ENCODE measurements at regions not wholly inside any gene's neighbourhood (a gene's known extent, or its start where the extent isn't known, plus 50 kb on each side); places are given as distances from the start of the nearest gene placed in this dataset.
A peak's percentile ranks its signal among the peaks of the same experiment; 100 is the strongest.

DNA sequence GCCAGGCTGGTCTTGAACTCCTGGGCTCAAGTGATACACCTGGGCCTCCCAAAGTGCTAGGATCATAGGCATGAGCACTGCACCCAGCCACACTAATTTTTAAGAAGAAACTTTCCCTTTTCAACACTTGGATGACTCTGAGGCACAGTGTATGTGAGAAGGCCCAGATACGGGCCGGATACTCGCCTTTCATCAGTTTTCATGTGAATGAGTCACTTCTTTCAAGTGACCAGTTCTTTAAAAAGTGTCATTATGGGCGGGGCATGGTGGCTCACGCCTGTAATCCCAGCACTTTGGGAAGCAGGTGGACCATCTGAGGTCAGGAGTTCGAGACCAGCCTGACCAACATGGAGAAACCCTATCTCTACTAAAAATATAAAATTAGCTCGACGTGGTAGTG is 120.8 kb downstream of the CTTN start:
- H3K4me1 ChIP-seq (ENCODE audit: insufficient read depth, poor library complexity, severe bottlenecking): no peaks in the 10 kb centered on the region
- DNase-seq (ENCODE audit: low spot score) (no peak), ATAC-seq (ENCODE audit: low read depth) (no peak)
- no peaks in the 10 kb centered on the region for H3K9me3 ChIP-seq (ENCODE audit: severe bottlenecking)
- H3K4me3 ChIP-seq (ENCODE audit: severe bottlenecking): no peak overlapping the region
- TF ChIP-seq, protein P1, sequence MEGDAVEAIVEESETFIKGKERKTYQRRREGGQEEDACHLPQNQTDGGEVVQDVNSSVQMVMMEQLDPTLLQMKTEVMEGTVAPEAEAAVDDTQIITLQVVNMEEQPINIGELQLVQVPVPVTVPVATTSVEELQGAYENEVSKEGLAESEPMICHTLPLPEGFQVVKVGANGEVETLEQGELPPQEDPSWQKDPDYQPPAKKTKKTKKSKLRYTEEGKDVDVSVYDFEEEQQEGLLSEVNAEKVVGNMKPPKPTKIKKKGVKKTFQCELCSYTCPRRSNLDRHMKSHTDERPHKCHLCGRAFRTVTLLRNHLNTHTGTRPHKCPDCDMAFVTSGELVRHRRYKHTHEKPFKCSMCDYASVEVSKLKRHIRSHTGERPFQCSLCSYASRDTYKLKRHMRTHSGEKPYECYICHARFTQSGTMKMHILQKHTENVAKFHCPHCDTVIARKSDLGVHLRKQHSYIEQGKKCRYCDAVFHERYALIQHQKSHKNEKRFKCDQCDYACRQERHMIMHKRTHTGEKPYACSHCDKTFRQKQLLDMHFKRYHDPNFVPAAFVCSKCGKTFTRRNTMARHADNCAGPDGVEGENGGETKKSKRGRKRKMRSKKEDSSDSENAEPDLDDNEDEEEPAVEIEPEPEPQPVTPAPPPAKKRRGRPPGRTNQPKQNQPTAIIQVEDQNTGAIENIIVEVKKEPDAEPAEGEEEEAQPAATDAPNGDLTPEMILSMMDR (IDR thresholded peaks at IDR 0.05; ENCODE audit: poor library complexity, severe bottlenecking): no peak
- peaks cover 2% of the 10 kb centered on the region for H3K27me3 ChIP-seq (ENCODE audit: insufficient read depth, poor library complexity, severe bottlenecking)
- H3K27ac ChIP-seq (ENCODE audit: poor library complexity, severe bottlenecking): no peak overlapping the region
- no peaks in the 10 kb centered on the region for H3K36me3 ChIP-seq (ENCODE audit: low read depth)

DNA sequence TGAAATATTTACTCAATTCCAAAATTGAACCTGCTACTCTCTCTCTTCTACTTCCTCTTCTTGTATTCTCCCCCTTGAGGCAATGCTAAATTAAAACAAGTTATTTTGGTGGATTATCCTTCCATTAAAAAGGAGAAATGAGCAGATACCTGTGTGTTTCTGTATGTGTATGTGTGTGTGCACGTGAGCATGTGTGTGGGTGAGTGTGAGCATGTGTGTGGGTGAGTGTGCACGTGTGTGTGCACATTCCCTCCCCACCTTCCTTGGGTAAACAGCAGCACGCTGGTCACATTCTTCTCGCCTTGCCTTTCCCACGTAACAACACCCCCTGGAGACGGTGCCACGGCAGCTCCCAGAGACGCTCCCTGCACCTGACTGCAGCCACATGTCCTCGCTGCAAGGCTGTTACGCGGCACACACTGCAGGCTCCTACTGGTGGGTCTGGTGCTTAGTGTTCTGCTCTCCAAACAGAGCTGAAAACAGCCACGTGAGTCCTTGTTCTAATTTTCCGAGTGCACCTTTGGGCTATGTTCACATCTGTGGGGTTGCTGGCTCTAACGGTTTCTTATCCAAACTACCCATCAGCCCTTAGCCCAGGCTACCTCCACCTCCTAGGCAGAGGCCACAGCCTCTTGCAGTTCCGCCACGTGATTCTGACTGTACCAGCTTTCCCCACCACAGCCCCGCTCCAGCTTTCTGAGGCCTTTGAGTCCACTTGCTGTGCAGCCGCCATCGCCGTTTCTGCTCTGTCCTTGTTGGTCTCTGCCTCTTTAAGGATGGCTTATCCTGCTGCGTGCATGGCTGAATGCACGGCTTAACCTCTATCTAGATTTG is 123.4 kb downstream of the CTTN start:
- no peak for ATAC-seq (ENCODE audit: low read depth)
- Histone ChIP-seq H3K27ac (ENCODE audit: poor library complexity, severe bottlenecking) (no peak overlapping the region), H3K36me3 (ENCODE audit: low read depth) (no peaks in the 10 kb centered on the region), H3K9me3 (ENCODE audit: severe bottlenecking) (no peaks in the 10 kb centered on the region), H3K4me3 (ENCODE audit: severe bottlenecking) (no peak overlapping the region), H3K27me3 (ENCODE audit: insufficient read depth, poor library complexity, severe bottlenecking) (no peaks in the 10 kb centered on the region), H3K4me1 (ENCODE audit: insufficient read depth, poor library complexity, severe bottlenecking) (no peaks in the 10 kb centered on the region)
- peak; percentile 57 for DNase-seq (ENCODE audit: low spot score)
- TF ChIP-seq, protein P1 (IDR thresholded peaks at IDR 0.05; ENCODE audit: poor library complexity, severe bottlenecking): no peak

DNA sequence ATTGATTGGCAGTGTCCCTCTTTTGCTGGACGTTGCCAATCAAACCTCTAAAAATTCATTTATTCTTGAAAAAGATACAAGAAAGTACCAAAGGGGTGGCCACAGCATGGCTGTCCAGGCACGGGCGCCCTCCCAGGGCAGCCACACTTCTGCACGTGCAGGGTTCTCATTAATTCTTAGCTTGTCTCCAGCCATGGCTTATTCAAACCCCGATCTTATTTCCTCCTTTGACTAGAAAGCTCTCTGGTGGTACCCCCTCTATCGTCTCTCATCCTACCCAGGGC is 123.9 kb downstream of the CTTN start:
- no peaks in the 10 kb centered on the region for H3K9me3 ChIP-seq (ENCODE audit: severe bottlenecking)
- no peak for DNase-seq (ENCODE audit: low spot score)
- no peak overlapping the region for H3K27ac ChIP-seq (ENCODE audit: poor library complexity, severe bottlenecking)
- no peak for ATAC-seq (ENCODE audit: low read depth)
- no peaks in the 10 kb centered on the region for H3K36me3 ChIP-seq (ENCODE audit: low read depth)
- TF ChIP-seq, protein P1 (IDR thresholded peaks at IDR 0.05; ENCODE audit: poor library complexity, severe bottlenecking): no peak
- H3K4me1 ChIP-seq (ENCODE audit: insufficient read depth, poor library complexity, severe bottlenecking): no peaks in the 10 kb centered on the region
- no peak overlapping the region for H3K4me3 ChIP-seq (ENCODE audit: severe bottlenecking)
- no peaks in the 10 kb centered on the region for H3K27me3 ChIP-seq (ENCODE audit: insufficient read depth, poor library complexity, severe bottlenecking)

DNA sequence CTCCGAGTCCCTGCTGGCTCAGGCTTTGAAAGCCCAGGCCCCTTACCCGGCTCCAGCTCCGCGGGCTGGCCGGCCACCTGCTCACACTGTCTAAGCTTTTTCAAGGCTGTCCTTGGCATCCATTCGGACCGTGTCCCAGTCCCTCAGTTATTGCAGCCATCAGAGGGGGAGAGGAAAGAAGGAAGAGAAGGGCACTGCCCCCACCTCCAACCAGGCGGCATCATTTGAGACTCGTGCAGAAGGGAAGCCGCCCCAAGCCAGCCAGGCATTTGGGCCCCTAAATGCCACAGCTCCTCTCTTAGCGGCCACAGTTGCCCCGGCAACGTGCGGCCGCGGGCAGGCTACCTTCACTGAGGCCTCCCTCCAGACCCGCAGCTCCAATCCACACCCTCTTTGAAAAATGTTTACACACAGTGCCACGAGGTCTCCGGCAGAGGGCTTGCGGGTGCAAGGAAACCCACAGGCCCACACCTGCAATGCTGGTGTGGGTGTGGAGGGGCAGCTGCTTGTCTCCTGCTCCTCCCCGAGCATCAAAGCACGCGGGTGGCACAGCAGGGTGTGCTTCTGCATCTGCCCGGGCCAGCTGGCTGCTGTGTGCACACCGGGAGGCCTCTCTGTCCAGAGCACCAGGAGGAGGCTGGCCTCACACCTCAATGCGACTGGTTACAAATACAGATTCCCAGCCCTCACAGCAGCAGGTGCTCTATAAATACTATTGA is 124.4 kb downstream of the CTTN start:
- peak; percentile 45 for DNase-seq (ENCODE audit: low spot score)
- no peak for ATAC-seq (ENCODE audit: low read depth)
- Histone ChIP-seq H3K36me3 (ENCODE audit: low read depth) (no peaks in the 10 kb centered on the region), H3K4me3 (ENCODE audit: severe bottlenecking) (no peak overlapping the region), H3K27me3 (ENCODE audit: insufficient read depth, poor library complexity, severe bottlenecking) (no peaks in the 10 kb centered on the region), H3K4me1 (ENCODE audit: insufficient read depth, poor library complexity, severe bottlenecking) (no peaks in the 10 kb centered on the region), H3K27ac (ENCODE audit: poor library complexity, severe bottlenecking) (no peak overlapping the region), H3K9me3 (ENCODE audit: severe bottlenecking) (no peaks in the 10 kb centered on the region)
- TF ChIP-seq, protein P1 (IDR thresholded peaks at IDR 0.05; ENCODE audit: poor library complexity, severe bottlenecking): no peak

Data from RWPE2 (cell line).